ENCODE measurements at regions not wholly inside any gene's neighbourhood (a gene's known extent, or its start where the extent isn't known, plus 50 kb on each side); places are given as distances from the start of the nearest gene placed in this dataset.

DNA sequence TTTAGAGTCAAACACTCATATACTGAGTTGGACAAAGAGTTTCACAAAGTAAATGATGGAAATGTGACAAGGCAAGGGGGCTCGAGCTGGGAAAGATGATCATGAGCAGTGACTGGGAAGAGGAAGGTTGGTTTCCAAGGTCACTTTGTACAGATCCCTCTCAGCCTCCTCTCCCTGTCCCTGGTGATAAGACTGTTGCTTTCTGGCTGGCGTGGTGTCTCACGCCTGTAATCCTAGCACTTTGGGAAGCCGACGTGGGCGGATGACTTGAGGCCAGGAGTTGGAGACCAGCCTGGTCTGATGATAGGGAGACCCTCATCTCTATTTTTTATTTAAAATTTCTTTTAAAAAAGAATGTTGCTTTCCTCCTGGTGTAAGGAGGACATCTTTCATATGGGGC is 65.4 kb upstream of the CALM2 start:
- no peaks in the 10 kb centered on the region for H3K36me3 ChIP-seq (ENCODE audit: control insufficient read depth, insufficient read depth, low read length)
- no peak overlapping the region for H3K4me3 ChIP-seq (ENCODE audit: low read depth in 2 of 2, low read length in 2 of 2)
- no peak overlapping the region; the same call in 1 of the 2 replicates for H3K27ac ChIP-seq (ENCODE audit: low read length)
- ATAC-seq (no peak), DNase-seq (ENCODE audit: low read depth, low spot score) (no peak)
- no TSS peak for BruUV-seq (replicated peaks)
- H3K4me1 ChIP-seq (ENCODE audit: control insufficient read depth, insufficient read depth, low read length): peaks cover 11% of the 10 kb centered on the region
- H3K27me3 ChIP-seq (ENCODE audit: control insufficient read depth, insufficient read depth, low read length): no peaks in the 10 kb centered on the region
- intact Hi-C loops (cut with micrococcal nuclease; ENCODE audit: unreplicated experiment) (no loop called here), in situ Hi-C loops (cut with HindIII; ENCODE audit: low pct_unique_long_range_greater_than_20kb, low sequenced_read_pairs) (no loop called here)
- ChIA-PET POLR2A (no interaction called here), CTCF (no interaction called here)
- TF ChIP-seq, protein P1, sequence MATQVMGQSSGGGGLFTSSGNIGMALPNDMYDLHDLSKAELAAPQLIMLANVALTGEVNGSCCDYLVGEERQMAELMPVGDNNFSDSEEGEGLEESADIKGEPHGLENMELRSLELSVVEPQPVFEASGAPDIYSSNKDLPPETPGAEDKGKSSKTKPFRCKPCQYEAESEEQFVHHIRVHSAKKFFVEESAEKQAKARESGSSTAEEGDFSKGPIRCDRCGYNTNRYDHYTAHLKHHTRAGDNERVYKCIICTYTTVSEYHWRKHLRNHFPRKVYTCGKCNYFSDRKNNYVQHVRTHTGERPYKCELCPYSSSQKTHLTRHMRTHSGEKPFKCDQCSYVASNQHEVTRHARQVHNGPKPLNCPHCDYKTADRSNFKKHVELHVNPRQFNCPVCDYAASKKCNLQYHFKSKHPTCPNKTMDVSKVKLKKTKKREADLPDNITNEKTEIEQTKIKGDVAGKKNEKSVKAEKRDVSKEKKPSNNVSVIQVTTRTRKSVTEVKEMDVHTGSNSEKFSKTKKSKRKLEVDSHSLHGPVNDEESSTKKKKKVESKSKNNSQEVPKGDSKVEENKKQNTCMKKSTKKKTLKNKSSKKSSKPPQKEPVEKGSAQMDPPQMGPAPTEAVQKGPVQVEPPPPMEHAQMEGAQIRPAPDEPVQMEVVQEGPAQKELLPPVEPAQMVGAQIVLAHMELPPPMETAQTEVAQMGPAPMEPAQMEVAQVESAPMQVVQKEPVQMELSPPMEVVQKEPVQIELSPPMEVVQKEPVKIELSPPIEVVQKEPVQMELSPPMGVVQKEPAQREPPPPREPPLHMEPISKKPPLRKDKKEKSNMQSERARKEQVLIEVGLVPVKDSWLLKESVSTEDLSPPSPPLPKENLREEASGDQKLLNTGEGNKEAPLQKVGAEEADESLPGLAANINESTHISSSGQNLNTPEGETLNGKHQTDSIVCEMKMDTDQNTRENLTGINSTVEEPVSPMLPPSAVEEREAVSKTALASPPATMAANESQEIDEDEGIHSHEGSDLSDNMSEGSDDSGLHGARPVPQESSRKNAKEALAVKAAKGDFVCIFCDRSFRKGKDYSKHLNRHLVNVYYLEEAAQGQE (IDR thresholded peaks at IDR 0.05; ENCODE audit: insufficient read depth in 1 of 2, low read depth in 2 of 2, low read length in 1 of 2): no peak
- TF ChIP-seq SIN3A (IDR thresholded peaks at IDR 0.05; ENCODE audit: borderline replicate concordance, insufficient read depth, low read depth, low read length) (no peak), POLR2AphosphoS5 (IDR thresholded peaks at IDR 0.05; ENCODE audit: low read depth, low read length) (no peak), TCF7L2 (IDR thresholded peaks at IDR 0.05; ENCODE audit: low read depth, low read length) (no peak), CTCF (IDR thresholded peaks at IDR 0.05) (no peak)
- H3K9me3 ChIP-seq (ENCODE audit: control insufficient read depth, insufficient read depth, low read depth, low read length): no peaks in the 10 kb centered on the region

DNA sequence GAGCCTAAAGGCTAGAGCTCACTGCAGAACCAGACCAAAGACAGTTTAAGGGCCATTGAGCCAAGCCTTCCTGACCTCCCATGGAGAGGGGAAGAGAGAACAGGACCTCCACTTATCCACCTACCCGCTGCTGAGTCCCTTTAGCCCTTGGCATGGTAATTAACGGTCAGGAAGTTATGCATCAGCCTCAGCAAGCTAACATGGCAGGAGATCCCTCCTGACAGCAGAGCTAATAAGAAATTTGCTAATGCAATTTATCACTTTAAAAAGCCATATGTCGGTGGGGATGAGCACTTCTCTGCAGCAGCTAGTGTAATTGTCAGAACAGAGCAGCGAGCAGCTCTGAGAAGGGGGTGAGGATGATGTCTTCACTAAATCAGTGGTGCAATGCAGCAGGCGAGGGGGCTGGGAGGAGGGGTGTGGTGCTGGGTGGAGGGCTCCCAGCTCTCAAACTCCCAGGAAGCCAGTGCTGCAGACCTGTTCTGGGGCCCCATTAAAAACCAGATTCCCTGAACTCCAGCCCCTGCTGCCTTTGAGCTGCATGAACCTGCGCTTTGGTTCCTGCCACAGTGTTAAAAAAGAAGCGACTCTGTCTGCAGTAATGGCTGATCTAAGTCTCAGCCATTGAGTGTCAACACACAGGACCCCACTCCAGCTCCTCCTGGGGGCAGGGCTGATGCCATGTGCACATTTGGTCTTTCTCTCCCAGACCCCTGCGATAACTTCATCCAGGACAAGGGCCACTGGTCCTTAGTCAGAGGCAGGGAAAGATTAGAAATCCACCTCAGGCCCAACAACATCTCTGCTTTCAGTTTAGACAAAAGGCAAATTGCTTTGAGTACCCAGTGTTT is 63.0 kb upstream of the CALM2 start:
- Histone ChIP-seq H3K36me3 (ENCODE audit: control insufficient read depth, insufficient read depth, low read length) (no peaks in the 10 kb centered on the region), H3K4me3 (ENCODE audit: low read depth in 2 of 2, low read length in 2 of 2) (no peak overlapping the region), H3K4me1 (ENCODE audit: control insufficient read depth, insufficient read depth, low read length) (peaks cover 14% of the 10 kb centered on the region), H3K9me3 (ENCODE audit: control insufficient read depth, insufficient read depth, low read depth, low read length) (no peaks in the 10 kb centered on the region), H3K27me3 (ENCODE audit: control insufficient read depth, insufficient read depth, low read length) (no peaks in the 10 kb centered on the region), H3K27ac (ENCODE audit: low read length) (peak overlapping the region; percentile 48; the same call in 1 of the 2 replicates)
- intact Hi-C loops (cut with micrococcal nuclease; ENCODE audit: unreplicated experiment) (no loop called here), in situ Hi-C loops (cut with HindIII; ENCODE audit: low pct_unique_long_range_greater_than_20kb, low sequenced_read_pairs) (no loop called here)
- DNase-seq (ENCODE audit: low read depth, low spot score) (no peak), ATAC-seq (no peak)
- ChIA-PET POLR2A (interaction anchor here (0.6 kb wide), 1 partner anchor 59 kb away, joined by 3 read pairs; no protein-coding TSS in a partner anchor), CTCF (no interaction called here)
- BruUV-seq (replicated peaks): no TSS peak
- no peak for TF ChIP-seq TCF7L2 (IDR thresholded peaks at IDR 0.05; ENCODE audit: low read depth, low read length)
- TF ChIP-seq SIN3A (IDR thresholded peaks at IDR 0.05; ENCODE audit: borderline replicate concordance, insufficient read depth, low read depth, low read length): no peak
- no peak for TF ChIP-seq POLR2AphosphoS5 (IDR thresholded peaks at IDR 0.05; ENCODE audit: low read depth, low read length)
- no peak for TF ChIP-seq CTCF (IDR thresholded peaks at IDR 0.05)
- TF ChIP-seq, protein P1 (IDR thresholded peaks at IDR 0.05; ENCODE audit: insufficient read depth in 1 of 2, low read depth in 2 of 2, low read length in 1 of 2): no peak

All from Panc1 (cell line).